ENCODE measurements at regions not wholly inside any gene's neighbourhood (a gene's known extent, or its start where the extent isn't known, plus 50 kb on each side); places are given as distances from the start of the nearest gene placed in this dataset.

GRCh38 chr20:52291109-52291508 lies 99.5 kb upstream of the ZFP64 start (continued):
- TF ChIP-seq CHD7 (IDR thresholded peaks at IDR 0.05; ENCODE audit: insufficient replicate concordance, low read length): no peak
- TF ChIP-seq SIX5 (IDR thresholded peaks at IDR 0.05; ENCODE audit: low read depth, low read length): no peak
- no peak for TF ChIP-seq SIRT6 (IDR thresholded peaks at IDR 0.05; ENCODE audit: low read length)
- TF ChIP-seq BCL11A (IDR thresholded peaks at IDR 0.05; ENCODE audit: low read depth in 2 of 2, low read length in 2 of 2): no peak
- TF ChIP-seq CHD1 (IDR thresholded peaks at IDR 0.05; ENCODE audit: low read depth, low read length): no peak
- no peak for TF ChIP-seq CHD2 (IDR thresholded peaks at IDR 0.05; ENCODE audit: low read length)
- no peak for TF ChIP-seq TBP (IDR thresholded peaks at IDR 0.05; ENCODE audit: low read depth, low read length)
- TF ChIP-seq EGR1 (IDR thresholded peaks at IDR 0.05; ENCODE audit: borderline replicate concordance, low read depth, low read length): no peak
- TF ChIP-seq SP4 (IDR thresholded peaks at IDR 0.05; ENCODE audit: low read length): no peak
- TF ChIP-seq KDM4A (IDR thresholded peaks at IDR 0.05; ENCODE audit: low read depth, low read length, severe bottlenecking): no peak
- no peak for TF ChIP-seq NRF1 (IDR thresholded peaks at IDR 0.05; ENCODE audit: low read depth, low read length)

Measured in H1 (cell line).